DND-41 (cell line): ENCODE measurements at regions not wholly inside any gene's neighbourhood (a gene's known extent, or its start where the extent isn't known, plus 50 kb on each side); places are given as distances from the start of the nearest gene placed in this dataset.

Experiments used
- CTCF ChIP-seq: IDR thresholded peaks from 2 replicates; pipeline ENCODE4 v1.5.1; 2012; ENCODE audit warnings: borderline replicate concordance, low read length, moderate library complexity, mild to moderate bottlenecking; ENCODE audit not compliant: poor library complexity, severe bottlenecking; ENCODE audit errors: extremely low read depth
- EZH2 ChIP-seq: IDR thresholded peaks from 3 replicates; pipeline ENCODE4 v1.6.1; 2012; ENCODE audit warnings: borderline replicate concordance, low read depth, mild to moderate bottlenecking, moderate library complexity, low read length, inconsistent platforms; ENCODE audit not compliant: severe bottlenecking

- TF ChIP-seq CTCF = no peak
- no peak for TF ChIP-seq EZH2
Measured at GRCh38 chrX:124529786-124530185, 183.4 kb downstream of the SH2D1A start.
